Panc1 (cell line): ENCODE measurements at regions not wholly inside any gene's neighbourhood (a gene's known extent, or its start where the extent isn't known, plus 50 kb on each side); places are given as distances from the start of the nearest gene placed in this dataset.

Source experiments
- CTCF ChIP-seq: fragments of 450-650 bp; IDR thresholded peaks from 2 replicates; pipeline ENCODE4 v1.5.1; 2017; ENCODE audit warnings: mild to moderate bottlenecking
- POLR2AphosphoS5 ChIP-seq: IDR thresholded peaks from 2 replicates; pipeline ENCODE4 v1.6.1; 2012; ENCODE audit warnings: mild to moderate bottlenecking, low read depth, low read length, moderate library complexity
- TF ChIP-seq, protein P1 (sequence below), 2 experiments: IDR thresholded peaks; 2 replicates each; pipeline ENCODE4 v1.6.1; 2011 to 2012; ENCODE audit warnings: low read depth in 2 of 2, control low read depth in 1 of 2, low read length in 1 of 2, mild to moderate bottlenecking in 1 of 2, moderate library complexity in 1 of 2; ENCODE audit not compliant: insufficient read depth in 1 of 2

- TF ChIP-seq CTCF, result no peak
- TF ChIP-seq, protein P1, sequence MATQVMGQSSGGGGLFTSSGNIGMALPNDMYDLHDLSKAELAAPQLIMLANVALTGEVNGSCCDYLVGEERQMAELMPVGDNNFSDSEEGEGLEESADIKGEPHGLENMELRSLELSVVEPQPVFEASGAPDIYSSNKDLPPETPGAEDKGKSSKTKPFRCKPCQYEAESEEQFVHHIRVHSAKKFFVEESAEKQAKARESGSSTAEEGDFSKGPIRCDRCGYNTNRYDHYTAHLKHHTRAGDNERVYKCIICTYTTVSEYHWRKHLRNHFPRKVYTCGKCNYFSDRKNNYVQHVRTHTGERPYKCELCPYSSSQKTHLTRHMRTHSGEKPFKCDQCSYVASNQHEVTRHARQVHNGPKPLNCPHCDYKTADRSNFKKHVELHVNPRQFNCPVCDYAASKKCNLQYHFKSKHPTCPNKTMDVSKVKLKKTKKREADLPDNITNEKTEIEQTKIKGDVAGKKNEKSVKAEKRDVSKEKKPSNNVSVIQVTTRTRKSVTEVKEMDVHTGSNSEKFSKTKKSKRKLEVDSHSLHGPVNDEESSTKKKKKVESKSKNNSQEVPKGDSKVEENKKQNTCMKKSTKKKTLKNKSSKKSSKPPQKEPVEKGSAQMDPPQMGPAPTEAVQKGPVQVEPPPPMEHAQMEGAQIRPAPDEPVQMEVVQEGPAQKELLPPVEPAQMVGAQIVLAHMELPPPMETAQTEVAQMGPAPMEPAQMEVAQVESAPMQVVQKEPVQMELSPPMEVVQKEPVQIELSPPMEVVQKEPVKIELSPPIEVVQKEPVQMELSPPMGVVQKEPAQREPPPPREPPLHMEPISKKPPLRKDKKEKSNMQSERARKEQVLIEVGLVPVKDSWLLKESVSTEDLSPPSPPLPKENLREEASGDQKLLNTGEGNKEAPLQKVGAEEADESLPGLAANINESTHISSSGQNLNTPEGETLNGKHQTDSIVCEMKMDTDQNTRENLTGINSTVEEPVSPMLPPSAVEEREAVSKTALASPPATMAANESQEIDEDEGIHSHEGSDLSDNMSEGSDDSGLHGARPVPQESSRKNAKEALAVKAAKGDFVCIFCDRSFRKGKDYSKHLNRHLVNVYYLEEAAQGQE (IDR thresholded peaks at IDR 0.05; ENCODE audit: insufficient read depth in 1 of 2, low read depth in 2 of 2, low read length in 1 of 2), result no peak
- TF ChIP-seq POLR2AphosphoS5, result no peak
These were observed 65.0 kb downstream of the IRX2 start for GRCh38 chr5:2686321-2687124.
